Fibroblast of skin of right biceps (primary cell): ENCODE measurements at regions not wholly inside any gene's neighbourhood (a gene's known extent, or its start where the extent isn't known, plus 50 kb on each side); places are given as distances from the start of the nearest gene placed in this dataset.
A peak's percentile ranks its signal among the peaks of the same experiment; 100 is the strongest.

ENCODE experiments used
- DNase-seq: peaks from one replicate; pipeline ENCODE4 v3.0.0-alpha.2; 2013

DNA sequence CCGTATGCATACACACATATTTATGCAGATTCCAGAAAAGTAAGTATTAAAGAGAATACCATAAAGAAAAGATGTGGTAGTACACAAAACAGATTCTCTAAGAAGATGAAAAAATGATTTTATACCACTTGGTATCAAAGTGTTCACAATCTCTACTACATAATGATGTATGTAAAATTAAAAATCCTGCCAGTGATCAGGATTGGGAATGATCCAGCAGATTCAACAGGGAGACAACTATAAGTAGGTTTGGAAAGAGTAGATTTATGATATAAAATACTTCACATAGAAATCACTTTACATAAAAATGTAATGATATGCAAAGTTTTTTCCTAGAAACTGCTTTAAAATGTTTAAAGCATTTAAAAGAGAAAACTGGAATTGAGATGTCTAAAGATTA is 447.0 kb downstream of the CNTNAP4 start:
- DNase-seq, result no peak

DNA sequence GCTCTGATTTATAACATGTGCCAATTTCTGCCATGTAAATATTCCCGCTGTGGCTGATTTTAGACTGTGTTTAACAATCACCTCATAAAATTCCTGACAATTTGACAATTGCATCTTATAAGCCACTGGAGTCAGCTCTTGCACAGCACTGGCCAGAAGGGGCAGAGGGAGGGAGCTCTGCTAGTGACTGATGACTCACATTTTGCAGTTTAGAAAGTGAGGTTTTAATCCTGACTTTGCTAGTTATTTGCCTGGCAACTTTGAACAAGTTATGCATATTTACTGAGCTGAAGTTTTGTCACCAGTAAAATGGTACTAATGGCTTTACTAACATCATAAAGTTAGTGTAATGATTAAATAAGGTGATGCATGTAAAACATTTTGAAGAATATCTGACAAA is 452.3 kb downstream of the CNTNAP4 start:
- DNase-seq, result peak; percentile 16

DNA sequence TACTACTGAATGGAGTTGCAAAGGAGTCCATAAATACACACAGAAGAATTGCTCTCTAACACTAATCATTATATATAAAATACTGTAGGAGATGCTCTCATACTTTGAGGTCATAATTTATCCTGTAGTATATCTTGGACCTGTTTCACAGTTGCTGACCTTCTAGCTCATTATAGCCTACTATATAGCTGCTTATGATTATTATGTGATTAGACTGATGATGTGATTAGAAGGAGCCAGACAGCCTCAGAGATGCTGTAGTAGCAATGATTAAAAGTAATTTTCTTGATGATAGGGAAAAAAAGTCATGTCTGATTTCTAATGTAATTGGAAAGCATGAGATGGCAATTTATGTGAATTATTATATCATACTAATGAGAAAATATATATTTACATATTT is 455.7 kb downstream of the CNTNAP4 start:
- DNase-seq, result no peak

DNA sequence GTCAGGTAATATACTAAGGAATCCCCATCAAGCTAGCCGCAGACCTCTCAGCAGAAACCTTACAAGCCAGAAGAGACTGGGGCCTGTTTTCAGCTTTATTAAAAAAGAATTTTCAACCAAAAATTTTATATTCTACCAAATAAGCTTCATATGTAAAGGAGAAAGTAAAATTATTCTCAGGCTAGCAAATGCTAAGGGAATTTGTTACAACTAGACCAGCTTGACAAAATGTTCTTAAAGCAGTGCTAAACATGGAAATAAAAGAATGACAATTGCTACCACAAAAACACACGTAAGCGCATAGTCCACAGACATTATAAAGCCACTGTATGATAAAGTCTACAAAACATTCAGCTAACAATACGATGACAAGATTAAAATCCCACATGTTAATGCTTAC is 449.4 kb upstream of the MON1B start:
- DNase-seq, result no peak

DNA sequence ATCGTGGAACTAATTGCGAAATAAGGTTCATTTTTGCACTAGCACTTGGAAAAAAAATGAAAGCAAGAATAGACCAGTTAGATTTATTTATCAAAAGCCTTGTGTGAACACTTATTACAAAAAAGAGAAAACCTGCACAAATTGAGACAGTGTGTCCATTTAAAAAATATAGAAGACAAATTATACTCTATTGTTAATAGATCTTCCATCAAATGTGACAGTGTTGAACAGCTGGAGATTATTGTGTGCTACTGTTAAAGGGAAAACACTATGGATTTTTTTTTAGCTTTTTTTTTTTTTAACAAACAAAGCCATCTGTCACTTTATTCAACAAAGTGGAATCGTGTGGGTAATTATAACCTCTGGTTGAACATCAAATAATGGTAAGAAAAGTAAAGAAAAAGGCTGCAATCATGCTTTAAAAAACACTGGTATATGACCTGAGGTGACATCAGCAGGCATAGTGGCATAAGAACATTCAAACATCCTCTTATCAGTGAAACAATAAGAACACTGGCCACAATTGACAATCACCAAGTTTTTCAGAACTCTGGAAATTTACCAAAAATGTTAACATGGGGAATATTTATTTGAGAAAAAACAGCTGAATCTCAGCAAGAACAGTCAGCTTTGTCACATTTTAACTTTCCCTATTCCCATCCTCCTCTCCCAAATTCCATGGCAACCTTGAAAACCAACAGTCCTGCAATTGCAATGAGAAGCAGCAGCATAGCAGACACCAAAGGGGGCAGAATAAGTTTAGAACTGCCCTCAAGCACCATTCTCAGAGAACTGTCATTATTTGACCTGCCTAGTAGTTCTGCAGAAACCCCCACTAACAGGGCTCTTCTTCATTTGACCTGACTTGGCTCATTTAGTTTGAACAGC is 442.3 kb upstream of the MON1B start:
- DNase-seq, result no peak

DNA sequence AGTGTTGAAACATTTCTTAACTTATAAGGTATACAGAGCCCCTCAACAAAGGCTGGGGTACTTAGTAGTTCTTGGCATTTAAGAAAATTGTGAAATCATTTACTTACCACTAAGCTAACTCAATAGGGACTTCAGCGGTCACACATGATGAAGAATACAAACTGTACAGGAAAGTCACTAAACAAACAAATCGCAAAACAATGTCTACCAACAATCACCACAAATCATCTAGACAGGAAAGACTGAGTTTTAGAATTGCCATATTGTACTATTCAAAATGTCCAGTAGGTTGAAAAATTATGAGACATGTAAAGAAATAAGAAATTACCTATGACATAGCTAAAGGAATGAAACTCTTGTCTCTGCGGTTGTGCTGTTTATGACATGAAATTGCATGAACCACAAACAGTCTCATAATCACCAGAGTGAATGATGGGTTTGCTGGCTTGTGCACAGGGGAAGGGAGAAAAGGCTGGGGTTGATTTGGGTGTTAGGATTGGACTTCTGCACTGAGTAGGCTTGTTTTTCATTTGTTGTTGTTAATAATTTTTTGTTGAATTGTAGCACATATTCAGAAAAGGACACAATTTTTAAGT is 441.1 kb upstream of the MON1B start:
- no peak for DNase-seq

DNA sequence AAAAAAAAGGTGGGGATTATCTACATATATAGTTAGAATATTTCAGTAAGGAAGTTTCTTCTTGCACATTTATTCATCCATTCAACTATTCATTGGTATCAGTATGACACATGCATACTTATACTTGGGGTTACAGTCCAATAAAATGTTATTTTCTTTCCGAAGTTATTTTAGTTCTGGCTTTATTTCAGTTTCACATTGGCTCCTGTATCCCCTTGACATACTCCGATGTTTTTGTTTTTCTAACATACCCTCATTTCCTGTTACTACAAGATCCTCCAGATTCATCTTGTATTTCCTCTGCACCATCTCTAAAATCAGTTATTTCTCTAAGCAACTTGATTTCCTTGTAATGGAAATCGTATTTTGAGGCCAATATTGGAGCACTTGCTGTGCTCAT is 435.5 kb upstream of the MON1B start:
- DNase-seq, result no peak

DNA sequence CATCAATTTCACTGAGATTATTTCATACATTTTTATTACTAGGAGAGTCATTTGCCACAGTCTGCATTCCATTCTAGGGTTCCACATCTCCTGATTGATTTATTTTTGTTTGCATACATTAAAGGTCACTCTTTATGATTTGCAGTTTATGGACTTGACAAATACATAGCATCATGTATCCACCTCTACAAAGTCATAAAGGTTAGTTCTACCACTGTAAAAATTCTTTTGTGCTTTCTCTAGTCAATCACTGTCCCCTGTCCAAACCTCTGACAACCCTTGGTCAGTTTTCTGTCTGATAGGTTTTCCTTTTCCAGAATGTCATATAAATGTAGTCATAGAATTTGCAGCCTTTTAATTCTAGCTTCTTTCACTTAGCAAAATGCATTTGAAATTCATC is 434.6 kb upstream of the MON1B start:
- DNase-seq, result no peak

DNA sequence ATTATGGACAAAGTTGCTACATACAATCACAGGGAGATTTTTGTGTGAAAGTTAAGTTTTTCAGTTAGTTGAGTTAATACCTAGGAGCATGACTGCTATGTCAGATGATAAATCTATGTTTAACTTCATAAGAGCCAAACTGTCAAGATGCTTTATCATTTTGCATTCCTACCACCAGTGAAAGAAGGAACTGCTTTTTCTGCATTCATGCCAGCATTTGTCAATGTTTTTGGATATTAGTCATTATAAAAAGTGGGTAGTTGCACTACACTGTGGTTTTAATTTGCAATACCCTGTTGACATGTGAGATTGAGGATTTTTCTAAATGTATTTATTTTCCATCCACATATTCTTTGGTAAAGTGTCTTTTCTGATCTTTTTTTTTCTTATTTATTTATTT is 434.0 kb upstream of the MON1B start:
- peak; percentile 26 for DNase-seq

DNA sequence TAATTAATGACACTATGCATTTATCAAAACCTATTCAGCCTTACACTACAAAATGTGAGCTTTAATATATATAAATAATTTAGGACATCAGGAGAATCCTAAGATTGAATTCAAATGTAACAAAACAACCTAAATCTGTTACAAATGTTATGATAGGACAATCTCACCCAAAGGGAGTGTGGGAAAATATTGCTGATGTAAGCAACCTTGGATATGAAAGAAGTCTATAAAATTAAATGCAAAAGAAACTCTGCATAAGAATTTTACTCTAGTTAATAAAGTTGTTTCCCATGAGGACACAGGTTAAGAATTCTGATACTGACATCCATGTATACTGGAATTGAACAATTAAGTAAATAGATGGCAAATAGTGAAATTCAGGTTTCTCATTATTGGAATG is 424.5 kb upstream of the MON1B start:
- DNase-seq, result no peak

DNA sequence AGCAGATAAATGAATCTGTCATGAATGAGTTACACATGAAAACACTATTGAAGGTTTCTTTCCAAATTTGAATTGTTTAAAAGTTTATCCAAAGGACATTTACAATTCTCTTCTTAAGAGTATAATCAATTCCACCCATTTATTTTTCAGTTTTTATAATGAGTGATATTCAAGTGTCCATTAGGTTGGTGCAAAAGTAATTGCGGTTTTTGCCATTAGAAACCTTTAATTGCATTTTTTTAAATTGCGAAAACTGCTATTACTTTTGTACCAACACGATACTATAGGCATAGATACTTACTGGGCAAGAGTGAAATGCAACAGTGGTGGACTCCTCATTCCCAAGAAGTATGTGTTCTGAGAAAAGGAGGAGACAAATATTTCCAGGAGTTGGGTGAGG is 422.7 kb upstream of the MON1B start:
- no peak for DNase-seq

DNA sequence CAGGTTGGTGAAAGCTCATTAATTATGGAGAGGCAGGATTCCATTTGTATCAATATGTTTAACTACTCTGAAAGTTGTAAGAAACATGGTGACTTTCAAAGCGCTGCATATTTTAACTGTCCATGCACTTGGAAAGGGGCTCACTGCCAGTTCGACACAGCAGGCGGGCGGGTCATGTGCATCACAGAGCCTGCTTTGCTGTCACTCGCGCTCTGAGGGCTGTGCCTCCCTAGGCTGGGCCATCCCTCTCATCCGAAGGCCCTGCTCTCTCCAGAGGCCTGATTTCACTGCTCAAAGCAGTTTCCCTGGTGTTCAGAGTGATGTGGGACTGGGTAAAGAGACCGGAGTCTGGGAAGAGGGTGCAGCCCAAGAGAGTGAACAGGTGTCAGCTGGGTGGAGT is 422.0 kb upstream of the MON1B start:
- no peak for DNase-seq

DNA sequence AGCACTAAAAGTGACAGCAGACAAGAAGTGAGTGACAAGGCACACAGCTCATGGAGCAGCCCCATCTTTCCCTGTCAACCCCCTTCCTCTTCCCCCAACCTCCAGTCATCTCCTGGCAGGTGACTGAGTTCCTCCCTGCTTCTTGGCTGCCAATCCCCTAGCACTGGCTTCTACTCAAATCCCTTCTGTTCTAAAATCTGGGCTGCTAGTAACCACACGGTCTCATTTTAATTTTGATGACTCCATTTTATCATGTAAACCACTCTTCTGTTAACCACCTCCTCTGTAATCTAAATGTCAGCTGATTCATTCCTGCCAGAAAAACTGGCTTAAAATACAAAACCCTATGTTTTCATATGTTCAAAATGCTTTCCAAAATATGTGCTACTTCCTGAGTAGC is 419.8 kb upstream of the MON1B start:
- DNase-seq, result no peak

DNA sequence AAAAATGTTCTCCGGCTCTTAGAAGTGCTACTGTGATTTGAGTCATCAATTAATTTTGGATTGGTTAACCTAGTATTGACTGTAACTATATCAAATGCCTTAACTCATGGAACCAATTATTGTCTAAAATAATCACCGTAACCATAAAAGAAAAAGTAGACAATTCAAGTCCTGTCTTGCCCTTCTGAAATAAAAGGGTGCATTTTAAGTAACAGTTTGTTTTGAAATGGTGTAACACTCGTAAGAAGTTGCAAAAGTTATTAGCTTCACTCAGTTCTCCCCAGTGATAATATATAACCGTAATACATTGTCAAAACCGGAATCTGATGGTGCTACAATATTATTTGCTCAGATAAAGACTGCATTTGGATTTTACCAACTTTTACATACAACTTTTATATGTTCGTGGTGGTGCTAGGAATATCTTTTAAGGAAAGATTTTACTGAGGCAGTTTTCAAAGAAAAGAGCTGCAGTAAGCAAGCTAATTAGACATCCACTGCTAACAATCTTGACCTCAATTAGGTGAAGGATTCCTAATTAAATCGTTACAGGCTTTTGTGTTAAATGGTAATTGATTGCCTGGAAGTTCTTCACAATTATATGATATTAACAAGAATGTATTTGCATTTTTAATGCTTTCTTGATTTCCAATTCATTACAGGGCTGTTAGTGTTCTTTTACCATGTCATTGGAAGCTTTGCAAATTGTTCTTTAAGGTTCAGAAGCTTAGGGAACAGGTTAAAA is 413.1 kb upstream of the MON1B start:
- DNase-seq, result no peak

DNA sequence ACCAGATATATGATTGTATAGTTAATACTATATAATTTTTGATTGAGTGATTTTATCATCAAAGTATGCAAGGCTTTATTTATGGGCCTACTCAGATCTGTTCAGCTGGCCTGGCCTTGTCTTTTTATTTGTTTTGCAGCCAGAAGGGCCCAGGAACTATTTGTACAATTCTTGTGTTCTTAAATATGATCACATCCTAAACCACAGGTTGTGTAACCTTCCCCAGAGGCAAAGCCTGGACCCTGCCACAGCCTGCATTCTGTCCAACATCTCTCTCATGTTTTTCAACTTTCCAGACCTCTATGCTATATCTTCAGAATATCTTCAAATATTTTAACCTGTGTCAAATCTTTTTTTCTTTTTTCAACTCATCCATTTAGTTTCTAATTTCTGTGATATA is 410.4 kb upstream of the MON1B start:
- no peak for DNase-seq

DNA sequence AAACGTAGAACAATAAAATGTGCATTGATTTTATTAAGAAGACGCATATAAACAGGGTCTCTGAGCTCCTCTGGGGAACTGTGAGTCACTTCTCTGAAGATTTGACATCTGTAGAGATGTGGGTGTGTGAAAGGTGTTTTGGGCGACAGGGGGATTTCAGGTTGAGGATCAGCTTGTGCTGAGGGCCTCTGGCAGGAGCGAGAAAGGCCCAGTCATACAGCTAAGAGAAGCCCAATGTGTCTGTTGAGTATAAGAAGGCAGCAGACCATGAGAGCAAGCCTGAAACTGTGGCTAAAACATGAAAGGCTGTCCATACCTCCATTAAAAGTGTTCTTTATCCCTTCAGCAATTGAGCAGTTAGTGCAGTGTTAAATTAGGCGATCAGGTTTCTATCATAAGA is 406.5 kb upstream of the MON1B start:
- DNase-seq, result no peak

DNA sequence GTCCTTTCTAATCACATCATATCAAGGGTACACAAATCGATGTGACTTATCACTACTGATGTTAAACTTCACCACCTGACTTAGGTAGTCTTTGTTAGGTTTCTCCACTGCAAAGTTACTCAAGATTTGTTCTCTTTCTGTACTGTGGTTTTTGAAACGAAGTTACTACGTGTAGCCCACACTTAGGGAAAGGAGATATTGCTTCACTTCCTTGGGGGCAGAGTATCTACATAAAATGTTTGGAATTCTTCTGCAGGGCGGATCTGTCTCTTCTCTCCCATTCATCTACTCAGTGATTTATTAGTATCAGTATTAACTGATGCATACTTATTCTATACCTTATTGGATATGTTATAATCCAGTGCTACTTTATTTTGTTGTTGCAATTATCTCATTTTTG is 403.6 kb upstream of the MON1B start:
- DNase-seq, result no peak

DNA sequence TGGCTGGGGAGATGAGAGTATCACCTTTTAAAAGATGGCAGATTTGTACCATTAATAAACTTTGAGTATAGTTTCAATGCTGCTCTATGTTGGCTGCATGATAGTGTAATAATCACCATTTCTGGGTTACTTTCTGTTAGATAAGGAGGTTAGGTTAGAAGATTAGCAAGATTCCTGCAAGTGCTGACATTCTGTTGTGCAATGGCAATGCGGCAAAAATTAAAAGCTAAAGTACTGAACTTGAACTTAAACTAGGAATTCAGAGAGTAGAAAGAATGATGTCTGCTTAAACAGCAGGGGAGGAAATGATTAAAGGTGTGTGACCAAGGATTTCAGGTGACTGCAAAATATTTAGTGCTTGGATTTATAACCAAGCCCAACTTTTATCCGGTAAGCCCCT is 399.8 kb upstream of the MON1B start:
- no peak for DNase-seq

DNA sequence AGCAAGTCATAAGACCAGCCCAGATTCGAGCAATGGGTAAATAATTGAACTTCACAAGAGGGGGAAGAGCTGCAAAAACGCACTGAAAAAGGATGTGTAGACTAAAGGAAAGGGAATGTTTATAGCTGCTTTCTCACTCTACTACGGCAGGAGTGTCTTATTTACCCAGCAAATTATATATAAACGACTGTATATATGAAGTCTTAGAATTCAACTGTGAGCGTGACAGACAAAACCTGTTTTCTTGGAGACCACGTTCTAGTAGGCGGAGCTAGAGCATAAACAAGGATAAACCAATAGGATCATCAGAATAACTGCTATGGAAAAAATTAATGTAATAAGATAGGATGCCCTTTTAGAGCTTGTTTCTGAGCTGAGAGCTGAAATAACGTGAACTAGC is 394.6 kb upstream of the MON1B start:
- DNase-seq, result no peak

DNA sequence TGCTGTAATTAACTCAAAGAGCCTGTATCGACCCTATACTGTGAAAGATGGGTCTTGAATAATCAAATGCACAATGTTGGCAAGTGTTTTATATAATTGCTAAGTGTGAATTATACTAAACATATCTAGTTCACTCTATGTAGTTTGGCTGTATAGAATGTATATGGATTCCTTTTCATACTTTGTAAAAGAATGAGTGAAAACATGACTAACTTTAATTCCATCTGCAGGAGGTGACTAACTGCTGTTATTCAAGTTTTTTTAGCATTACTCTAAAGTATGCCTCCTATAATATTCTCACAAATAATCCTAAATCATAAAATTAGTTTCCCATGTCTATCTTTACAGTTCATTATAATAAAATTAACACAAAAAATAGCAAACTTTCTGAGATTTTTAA is 394.0 kb upstream of the MON1B start:
- no peak for DNase-seq

DNA sequence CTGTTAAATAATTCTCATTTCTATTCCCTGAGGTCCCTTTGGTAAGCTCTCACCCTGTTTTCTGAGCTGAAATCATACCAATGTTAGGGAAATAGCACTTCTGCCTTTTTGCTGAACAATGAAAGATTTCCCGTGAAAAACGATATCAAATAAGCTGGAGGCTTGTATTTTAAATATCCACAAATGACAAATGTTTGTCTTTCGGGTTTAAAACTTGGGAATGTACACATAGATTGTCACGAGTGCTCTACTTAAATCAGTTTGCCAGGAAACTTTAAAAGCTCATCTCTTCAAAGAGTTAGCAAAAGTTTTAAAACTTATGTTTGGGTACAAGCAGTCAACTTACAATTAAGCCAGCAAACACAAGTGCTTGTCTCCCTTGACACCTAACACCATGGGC is 393.5 kb upstream of the MON1B start:
- DNase-seq, result no peak

DNA sequence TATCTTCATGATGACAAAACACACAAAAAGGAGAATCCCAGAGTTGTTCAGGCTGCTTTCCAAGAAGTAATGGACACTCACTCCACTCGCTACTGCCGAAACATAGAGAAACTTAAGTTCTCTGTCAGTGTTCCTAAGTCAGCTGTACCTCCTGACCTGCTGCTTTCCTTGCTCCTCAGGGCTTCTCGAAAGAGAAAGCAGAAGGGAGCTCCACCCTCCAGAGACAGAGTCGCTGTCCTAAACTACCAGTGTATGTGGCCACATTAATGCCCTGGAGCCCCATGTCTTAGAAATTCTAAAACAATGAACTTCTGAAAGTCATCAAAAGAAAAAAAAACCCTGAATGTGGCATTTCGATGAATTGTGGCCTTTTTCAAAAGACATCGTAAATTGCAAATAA is 390.8 kb upstream of the MON1B start:
- DNase-seq, result no peak

DNA sequence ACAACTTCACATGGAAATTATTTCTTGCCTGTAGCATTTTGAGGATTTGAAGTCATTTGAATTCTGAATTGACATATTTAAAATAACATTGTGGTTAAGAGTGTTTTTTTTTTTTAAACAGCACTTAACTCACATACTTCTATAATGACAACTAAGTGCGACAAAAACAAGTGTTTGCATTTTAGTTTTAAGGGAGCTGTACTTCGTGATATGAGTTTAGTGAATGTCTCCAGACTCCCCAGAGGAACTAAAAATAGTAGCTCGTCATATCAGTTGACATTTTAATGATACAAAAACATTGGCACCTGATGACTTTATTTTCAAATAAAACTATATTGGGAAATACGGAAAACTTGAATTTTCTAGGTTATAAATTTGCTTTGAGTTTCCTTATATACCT is 389.6 kb upstream of the MON1B start:
- DNase-seq, result no peak

DNA sequence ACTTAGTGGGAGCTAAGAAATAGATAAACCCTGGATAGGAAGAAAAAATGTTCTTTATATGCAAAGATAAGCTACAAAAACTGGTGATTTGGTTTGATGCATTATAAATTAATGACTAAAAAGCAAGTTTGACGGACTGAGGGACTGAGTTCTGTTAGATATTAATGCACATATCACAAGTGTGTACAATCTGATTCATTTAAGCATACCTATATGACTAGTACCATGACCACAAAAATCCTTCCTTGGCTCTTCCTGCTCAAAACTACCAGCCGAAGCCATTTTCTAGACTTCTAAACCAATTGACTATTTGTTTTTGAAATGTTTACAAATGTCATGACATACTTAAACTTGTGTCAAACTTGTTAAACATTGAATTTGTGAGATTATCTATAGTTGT is 374.5 kb upstream of the MON1B start:
- no peak for DNase-seq
